SK-N-SH (cell line): ENCODE measurements at regions not wholly inside any gene's neighbourhood (a gene's known extent, or its start where the extent isn't known, plus 50 kb on each side); places are given as distances from the start of the nearest gene placed in this dataset.
A peak's percentile ranks its signal among the peaks of the same experiment; 100 is the strongest.

Experiments used
- CTCF ChIA-PET: fragments of 300-600, 350-600 bp; formaldehyde crosslinking; extraction: SDS; loops from one replicate; lab custom pipeline; 2021; lab: Yijun Ruan, JAX
- POLR2A ChIA-PET: fragments of 350-600 bp; sonication (Branson Sonifier 250); formaldehyde crosslinking; extraction: SDS; loops from one replicate; lab custom pipeline; 2020; ENCODE audit warnings: antibody characterized with exemption, inconsistent platforms; lab: Yijun Ruan, JAX
- DNase-seq: peaks from one replicate; pipeline ENCODE4 v3.0.0; 2012
- H2AFZ ChIP-seq: fragments of 200-600 bp; sonication (generic); 2 replicates; pipeline ENCODE4 v1.8.1; 2016; ENCODE audit warnings: antibody characterized with exemption, mild to moderate bottlenecking, low read depth
- H3F3A ChIP-seq: fragments of 200-600 bp; sonication (generic); replicated peaks from 2 replicates; pipeline ENCODE3; 2016; ENCODE audit warnings: antibody characterized with exemption, mild to moderate bottlenecking; ENCODE audit not compliant: insufficient read depth
- H3K27ac ChIP-seq, 2 experiments: fragments of 200-500 bp in 1 of 2; fragments of 200-600 bp in 1 of 2; sonication (Bioruptor generic) in 1 of 2; sonication (generic), shearing (Covaris generic) in 1 of 2; 2 replicates each; pipeline versions ENCODE4 v1.5.1 to v1.6.1; 2014 to 2016; ENCODE audit warnings: low read depth in 2 of 2, inconsistent platforms in 1 of 2, low read length in 1 of 2, mild to moderate bottlenecking in 1 of 2, mixed read lengths in 1 of 2
- H3K27me3 ChIP-seq: fragments of 200-600 bp; sonication (generic), shearing (Covaris generic); 2 replicates; pipeline ENCODE4 v1.6.1; 2016; ENCODE audit warnings: mixed run types; ENCODE audit not compliant: insufficient read depth
- H3K36me3 ChIP-seq, 2 experiments: fragments of 200-500 bp in 1 of 2; fragments of 200-600 bp in 1 of 2; sonication (Bioruptor generic) in 1 of 2; sonication (generic) in 1 of 2; replicated peaks in 1 of 2; 2 replicates each; pipeline versions ENCODE3 to v1.5.1; 2014 to 2016; ENCODE audit warnings: low read length in 1 of 2, mild to moderate bottlenecking in 1 of 2; ENCODE audit not compliant: insufficient read depth in 2 of 2, control insufficient read depth in 1 of 2
- H3K4me1 ChIP-seq, 2 experiments: fragments of 200-500 bp in 1 of 2; fragments of 200-600 bp in 1 of 2; sonication (Bioruptor generic) in 1 of 2; sonication (generic), shearing (Covaris generic) in 1 of 2; 2 replicates each; pipeline versions ENCODE4 v1.5.1 to v1.6.1; 2014 to 2016; ENCODE audit warnings: low read depth in 1 of 2, low read length in 1 of 2, mixed run types in 1 of 2; ENCODE audit not compliant: insufficient read depth in 2 of 2, control insufficient read depth in 1 of 2
- H3K4me2 ChIP-seq: fragments of 200-600 bp; sonication (generic), shearing (Covaris generic); 2 replicates; pipeline ENCODE4 v1.6.1; 2017; ENCODE audit warnings: mixed run types
- H3K4me3 ChIP-seq, 2 experiments: fragments of 200-500 bp in 1 of 2; fragments of 200-600 bp in 1 of 2; sonication (Bioruptor generic) in 1 of 2; sonication (generic), shearing (Covaris generic) in 1 of 2; 2 replicates each; pipeline versions ENCODE4 v1.5.1 to v1.8.1; 2014 to 2016; ENCODE audit warnings: low read depth in 2 of 2, inconsistent platforms in 1 of 2, low read length in 1 of 2, mild to moderate bottlenecking in 1 of 2, mixed read lengths in 1 of 2, moderate library complexity in 1 of 2
- H3K79me2 ChIP-seq: fragments of 200-600 bp; sonication (generic); 2 replicates; pipeline ENCODE4 v1.8.1; 2017; ENCODE audit warnings: mild to moderate bottlenecking; ENCODE audit not compliant: insufficient read depth
- H3K9ac ChIP-seq: fragments of 200-600 bp; sonication (generic); 2 replicates; pipeline ENCODE4 v1.6.1; 2017; ENCODE audit warnings: mixed run types
- H3K9me2 ChIP-seq: fragments of 200-600 bp; sonication (generic); 2 replicates; pipeline ENCODE4 v1.6.1; 2017; ENCODE audit warnings: mixed run types
- H3K9me3 ChIP-seq: fragments of 200-600 bp; sonication (generic); 2 replicates; pipeline ENCODE4 v1.6.1; 2017; ENCODE audit warnings: mixed run types, mild to moderate bottlenecking, moderate library complexity
- H4K20me1 ChIP-seq: fragments of 200-600 bp; sonication (generic); 2 replicates; pipeline ENCODE4 v1.6.1; 2017; ENCODE audit warnings: mild to moderate bottlenecking, mixed run types; ENCODE audit not compliant: insufficient read depth
- EP300 ChIP-seq, 2 experiments: IDR thresholded peaks; 2 replicates each; pipeline versions ENCODE4 v1.4.0 to v1.6.1; 2012; ENCODE audit warnings: borderline replicate concordance in 1 of 2, low read depth in 1 of 2, low read length in 1 of 2
- FOSL2 ChIP-seq: IDR thresholded peaks from 2 replicates; pipeline ENCODE4 v1.4.0; 2012; ENCODE audit warnings: low read depth, mild to moderate bottlenecking, moderate library complexity, borderline replicate concordance
- JUND ChIP-seq: IDR thresholded peaks from 2 replicates; pipeline ENCODE4 v1.4.0; 2012
- MEF2A ChIP-seq: IDR thresholded peaks from 2 replicates; pipeline ENCODE4 v1.4.0; 2012; ENCODE audit warnings: low read depth, borderline replicate concordance
- NFIC ChIP-seq: IDR thresholded peaks from 2 replicates; pipeline ENCODE4 v1.4.0; 2012; ENCODE audit warnings: borderline replicate concordance
- PBX3 ChIP-seq: IDR thresholded peaks from 2 replicates; pipeline ENCODE4; 2012
- REST ChIP-seq: IDR thresholded peaks from 2 replicates; pipeline ENCODE4 v1.6.1; 2012; ENCODE audit warnings: mild to moderate bottlenecking, low read depth, low read length, moderate library complexity
- RXRA ChIP-seq: IDR thresholded peaks from 2 replicates; pipeline ENCODE4 v1.4.0; 2012; ENCODE audit warnings: low read depth, mild to moderate bottlenecking, borderline replicate concordance
- SIN3A ChIP-seq: IDR thresholded peaks from 2 replicates; pipeline ENCODE4 v1.6.1; 2012; ENCODE audit warnings: low read depth, mild to moderate bottlenecking, low read length, moderate library complexity, borderline replicate concordance
- TCF12 ChIP-seq: IDR thresholded peaks from 2 replicates; pipeline ENCODE4 v1.4.0; 2012
- WGBS: methylation state at CpG from one replicate; pipeline ENCODE4 v1.1.6; 2017; ENCODE audit warnings: low lambda C conversion rate; 5-methylcytosine and 5-hydroxymethylcytosine counted together

- Histone ChIP-seq H2AFZ (no peak overlapping the region), H3F3A (peaks cover 16% of the 10 kb centered on the region), H3K4me2 (peak overlapping the region; percentile 49; the same call in 1 of the 2 replicates), H3K9ac (no peak overlapping the region), H3K27ac (peak overlapping the region; percentile 23 to 73; a peak in 3 of 4 replicates), H3K9me3 (no peaks in the 10 kb centered on the region), H4K20me1 (no peaks in the 10 kb centered on the region), H3K36me3 (no peaks in the 10 kb centered on the region), H3K27me3 (no peaks in the 10 kb centered on the region), H3K79me2 (no peaks in the 10 kb centered on the region), H3K4me3 (no peak overlapping the region), H3K4me1 (peaks cover 0 to 7% of the 10 kb centered on the region in 2 experiments; a peak in 3 of 4 replicates), H3K9me2 (no peaks in the 10 kb centered on the region)
- WGBS, result 4% methylated on average over 4 of the region's 4 CpGs
- ChIA-PET POLR2A (interaction anchor here (0.5 kb wide), 1 partner anchor 12 kb away, joined by 4 read pairs; no protein-coding TSS in a partner anchor), CTCF (interaction anchor here (0.6 to 0.9 kb wide), 2 partner anchors 12 to 308 kb away, joined by 3 to 5 read pairs; no protein-coding TSS in a partner anchor)
- DNase-seq, result no peak
- TF ChIP-seq RXRA, result peak; percentile 6; the same call in 1 of the 2 replicates
- no peak for TF ChIP-seq EP300 (IDR thresholded peaks at IDR 0.05; ENCODE audit: borderline replicate concordance in 1 of 2, low read depth in 1 of 2, low read length in 1 of 2)
- TF ChIP-seq REST, result no peak
- TF ChIP-seq JUND, result peak; percentile 73
- peak; percentile 81 for TF ChIP-seq NFIC
- TF ChIP-seq TCF12, result peak; percentile 17; the same call in 1 of the 2 replicates
- TF ChIP-seq PBX3, result peak; percentile 15; the same call in 1 of the 2 replicates
- peak; percentile 84; the same call in 1 of the 2 replicates for TF ChIP-seq FOSL2
These were observed 69.2 kb upstream of the MED13L start for GRCh38 chr12:116346741-116347140.

GRCh38 chr12:116347265-116347664 lies 69.8 kb upstream of the MED13L start:
- Histone ChIP-seq H3K4me2 (peak overlapping the region; percentile 49; the same call in 1 of the 2 replicates), H3K9ac (no peak overlapping the region), H4K20me1 (no peaks in the 10 kb centered on the region), H3K9me2 (no peaks in the 10 kb centered on the region), H3K27ac (peak overlapping the region; percentile 18 to 73; a peak in 3 of 4 replicates), H2AFZ (no peak overlapping the region), H3K4me1 (peaks cover 0 to 7% of the 10 kb centered on the region in 2 experiments; a peak in 3 of 4 replicates), H3K9me3 (no peaks in the 10 kb centered on the region), H3K36me3 (no peaks in the 10 kb centered on the region), H3F3A (peaks cover 16% of the 10 kb centered on the region), H3K27me3 (no peaks in the 10 kb centered on the region), H3K79me2 (no peaks in the 10 kb centered on the region), H3K4me3 (no peak overlapping the region)
- no peak for DNase-seq
- TF ChIP-seq MEF2A (no peak), SIN3A (no peak)
- WGBS, result 97% methylated on average over 1 of the region's 1 CpG
- ChIA-PET CTCF (interaction anchor here (0.6 to 0.9 kb wide), 2 partner anchors 11 to 308 kb away, joined by 3 to 5 read pairs; no protein-coding TSS in a partner anchor), POLR2A (no interaction called here)
